GM23338 (cell line): ENCODE measurements at regions not wholly inside any gene's neighbourhood (a gene's known extent, or its start where the extent isn't known, plus 50 kb on each side); places are given as distances from the start of the nearest gene placed in this dataset.

Experiments used
- ATAC-seq: fragments of 200-7000 bp; cut with Tn5 transposase; 3 replicates; pipeline ENCODE4 v1.9.1; 2020
- DNase-seq: peaks from one replicate; pipeline ENCODE4 v3.0.0-alpha.2; 2015; ENCODE audit warnings: low spot score
- H2AFZ ChIP-seq: fragments of 200-600 bp; sonication (generic); 2 replicates; pipeline ENCODE4 v1.8.0; 2016; ENCODE audit warnings: antibody characterized with exemption, mild to moderate bottlenecking, moderate library complexity
- H3F3A ChIP-seq: fragments of 200-600 bp; sonication (generic); replicated peaks from 2 replicates; pipeline ENCODE4 v1.8.0; 2017; ENCODE audit warnings: antibody characterized with exemption, mixed run types, low read depth
- H3K27ac ChIP-seq: fragments of 200-600 bp; sonication (generic); 2 replicates; pipeline ENCODE4 v1.6.1; 2016; ENCODE audit warnings: low read depth
- H3K27me3 ChIP-seq: fragments of 200-600 bp; sonication (generic); 2 replicates; pipeline ENCODE4 v1.8.0; 2016; ENCODE audit warnings: mild to moderate bottlenecking, mixed run types, moderate library complexity; ENCODE audit not compliant: insufficient read depth
- H3K36me3 ChIP-seq: fragments of 200-600 bp; sonication (generic); 2 replicates; pipeline ENCODE4 v1.8.0; 2016; ENCODE audit warnings: mild to moderate bottlenecking; ENCODE audit not compliant: insufficient read depth
- H3K4me1 ChIP-seq: fragments of 200-600 bp; sonication (generic); 2 replicates; pipeline ENCODE4 v1.8.0; 2016; ENCODE audit warnings: mild to moderate bottlenecking, moderate library complexity; ENCODE audit not compliant: insufficient read depth
- H3K4me2 ChIP-seq: fragments of 200-600 bp; sonication (generic); 2 replicates; pipeline ENCODE4 v1.7.1; 2017; ENCODE audit warnings: mixed run types
- H3K4me3 ChIP-seq: fragments of 200-600 bp; sonication (generic); 2 replicates; pipeline ENCODE4 v1.6.1; 2016; ENCODE audit warnings: mixed run types
- H3K79me2 ChIP-seq: fragments of 200-600 bp; sonication (generic); replicated peaks from 2 replicates; pipeline ENCODE4 v1.8.0; 2017; ENCODE audit warnings: mild to moderate bottlenecking; ENCODE audit not compliant: insufficient read depth
- H3K9me2 ChIP-seq: fragments of 200-600 bp; sonication (generic); 2 replicates; pipeline ENCODE4 v1.8.0; 2017; ENCODE audit not compliant: insufficient read depth
- H4K20me1 ChIP-seq: fragments of 200-600 bp; sonication (generic); replicated peaks from 2 replicates; pipeline ENCODE4 v1.8.0; 2017; ENCODE audit warnings: mild to moderate bottlenecking; ENCODE audit not compliant: insufficient read depth
- H3K27ac Mint-ChIP-seq: 2 replicates; pipeline ENCODE4 v1.8.0; 2020; ENCODE audit warnings: inconsistent platforms, mild to moderate bottlenecking, moderate library complexity, mixed read lengths
- H3K27me3 Mint-ChIP-seq: 3 replicates; pipeline ENCODE4 v1.8.0; 2022; ENCODE audit warnings: low read depth, mild to moderate bottlenecking, moderate library complexity, mixed read lengths, inconsistent platforms; ENCODE audit not compliant: insufficient read depth, poor library complexity
- H3K36me3 Mint-ChIP-seq: 3 replicates; pipeline ENCODE4 v1.8.0; 2021; ENCODE audit warnings: low read depth, mild to moderate bottlenecking, inconsistent platforms, moderate library complexity, mixed read lengths
- H3K4me1 Mint-ChIP-seq: 3 replicates; pipeline ENCODE4 v1.8.0; 2020; ENCODE audit warnings: mild to moderate bottlenecking, inconsistent platforms, mixed read lengths
- H3K4me3 Mint-ChIP-seq: 3 replicates; pipeline ENCODE4 v1.8.0; 2021; ENCODE audit warnings: moderate library complexity, mild to moderate bottlenecking, inconsistent platforms, mixed read lengths
- H3K9me3 Mint-ChIP-seq: 3 replicates; pipeline ENCODE4 v1.8.0; 2020; ENCODE audit warnings: moderate library complexity, mild to moderate bottlenecking, inconsistent platforms, mixed read lengths
- CREB1 ChIP-seq: fragments of 250-450 bp; sonication (Bioruptor Pico); IDR thresholded peaks from 2 replicates; pipeline ENCODE4 v1.5.0; 2020; ENCODE audit warnings: low read depth, mild to moderate bottlenecking, moderate library complexity
- EZH2 ChIP-seq: fragments of 200-600 bp; sonication (generic); IDR thresholded peaks from one replicate; pipeline ENCODE4 v1.8.0; 2017; ENCODE audit warnings: antibody characterized with exemption, mild to moderate bottlenecking, low read depth; ENCODE audit not compliant: unreplicated experiment
- EZH2phosphoT487 ChIP-seq: fragments of 200-600 bp; sonication (generic); IDR thresholded peaks from one replicate; pipeline ENCODE4 v1.8.1; 2018; ENCODE audit warnings: antibody characterized with exemption; ENCODE audit not compliant: unreplicated experiment
- JUNB ChIP-seq: IDR thresholded peaks from one replicate; pipeline ENCODE4 v1.6.1; 2016; ENCODE audit warnings: antibody characterized with exemption; ENCODE audit not compliant: unreplicated experiment
- REST ChIP-seq: IDR thresholded peaks from one replicate; pipeline ENCODE4 v1.6.1; 2018; ENCODE audit warnings: antibody characterized with exemption; ENCODE audit not compliant: unreplicated experiment
- STAT1 ChIP-seq: IDR thresholded peaks from one replicate; pipeline ENCODE4 v1.6.1; 2016; ENCODE audit warnings: antibody characterized with exemption; ENCODE audit not compliant: unreplicated experiment
- ZNF114 ChIP-seq: fragments of 250-450 bp; sonication (Bioruptor Pico); IDR thresholded peaks from 2 replicates; pipeline ENCODE4 v1.5.0; 2020; ENCODE audit warnings: mild to moderate bottlenecking, moderate library complexity
- ZNF331 ChIP-seq: fragments of 250-450 bp; sonication (Bioruptor Pico); IDR thresholded peaks from 2 replicates; pipeline ENCODE4 v1.5.0; 2020; ENCODE audit warnings: low read depth, mild to moderate bottlenecking, moderate library complexity
- TF ChIP-seq, protein P1 (sequence below): IDR thresholded peaks from 2 replicates; pipeline ENCODE4 v1.6.1; 2016; ENCODE audit warnings: antibody characterized with exemption
- TF ChIP-seq, protein P2 (sequence below): fragments of 250-450 bp; sonication (Bioruptor Pico); IDR thresholded peaks from 2 replicates; pipeline ENCODE4 v1.5.0; 2020; ENCODE audit warnings: mild to moderate bottlenecking, moderate library complexity

GRCh38 chr2:234858790-234859329, 93.0 kb upstream of the SH3BP4 start (continued):
- TF ChIP-seq REST = no peak
- TF ChIP-seq ZNF331 (CRISPR knock-in tag) = no peak
- no peak for TF ChIP-seq EZH2
- no peak for TF ChIP-seq ZNF114 (CRISPR knock-in tag)

DNA sequence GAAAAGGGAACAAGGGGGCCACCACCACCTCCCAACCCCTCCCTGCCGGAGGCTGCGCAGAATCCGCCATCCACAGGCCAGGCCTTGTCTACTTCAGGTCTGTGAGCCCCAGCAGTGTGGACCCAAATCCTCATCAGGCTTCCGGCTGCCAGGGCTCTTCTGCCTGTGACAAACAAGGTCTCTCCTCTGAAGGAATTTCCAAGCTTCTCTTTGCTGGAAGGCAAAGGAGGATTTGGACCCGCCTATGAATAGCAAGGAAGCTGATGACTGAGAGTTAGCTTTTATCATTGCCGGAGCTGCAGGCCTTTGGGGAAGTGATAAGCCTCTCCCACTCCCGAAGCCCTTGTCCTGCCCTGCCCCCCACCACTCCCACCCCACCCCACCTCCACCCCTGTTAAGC, 93.7 kb upstream of the SH3BP4 start:
- Mint-ChIP-seq H3K4me1 (peaks cover 7% of the 10 kb centered on the region), H3K27me3 (peaks cover 2% of the 10 kb centered on the region), H3K36me3 (no peaks in the 10 kb centered on the region), H3K4me3 (no peak overlapping the region), H3K9me3 (no peaks in the 10 kb centered on the region; the same call in 2 of the 3 replicates), H3K27ac (no peak overlapping the region)
- peaks cover 4% of the 10 kb centered on the region; the same call in 1 of the 2 replicates for H3K4me1 ChIP-seq
- ATAC-seq = no peak
- no peaks in the 10 kb centered on the region for H3K36me3 ChIP-seq
- H3F3A ChIP-seq = no peaks in the 10 kb centered on the region
- no peak overlapping the region for H3K27ac ChIP-seq
- no peaks in the 10 kb centered on the region for H3K79me2 ChIP-seq
- H4K20me1 ChIP-seq = no peaks in the 10 kb centered on the region
- no peak overlapping the region for H2AFZ ChIP-seq
- no peak overlapping the region for H3K4me2 ChIP-seq
- no peak for DNase-seq
- no peaks in the 10 kb centered on the region for H3K9me2 ChIP-seq
- no peak overlapping the region for H3K4me3 ChIP-seq
- H3K27me3 ChIP-seq = no peaks in the 10 kb centered on the region
- TF ChIP-seq ZNF331 (CRISPR knock-in tag) = no peak
- TF ChIP-seq STAT1 = no peak
- TF ChIP-seq, protein P1, sequence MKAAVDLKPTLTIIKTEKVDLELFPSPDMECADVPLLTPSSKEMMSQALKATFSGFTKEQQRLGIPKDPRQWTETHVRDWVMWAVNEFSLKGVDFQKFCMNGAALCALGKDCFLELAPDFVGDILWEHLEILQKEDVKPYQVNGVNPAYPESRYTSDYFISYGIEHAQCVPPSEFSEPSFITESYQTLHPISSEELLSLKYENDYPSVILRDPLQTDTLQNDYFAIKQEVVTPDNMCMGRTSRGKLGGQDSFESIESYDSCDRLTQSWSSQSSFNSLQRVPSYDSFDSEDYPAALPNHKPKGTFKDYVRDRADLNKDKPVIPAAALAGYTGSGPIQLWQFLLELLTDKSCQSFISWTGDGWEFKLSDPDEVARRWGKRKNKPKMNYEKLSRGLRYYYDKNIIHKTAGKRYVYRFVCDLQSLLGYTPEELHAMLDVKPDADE = no peak
- TF ChIP-seq EZH2phosphoT487 = no peak
- TF ChIP-seq JUNB = no peak
- no peak for TF ChIP-seq REST
- no peak for TF ChIP-seq ZNF114 (CRISPR knock-in tag)
- TF ChIP-seq, protein P2, sequence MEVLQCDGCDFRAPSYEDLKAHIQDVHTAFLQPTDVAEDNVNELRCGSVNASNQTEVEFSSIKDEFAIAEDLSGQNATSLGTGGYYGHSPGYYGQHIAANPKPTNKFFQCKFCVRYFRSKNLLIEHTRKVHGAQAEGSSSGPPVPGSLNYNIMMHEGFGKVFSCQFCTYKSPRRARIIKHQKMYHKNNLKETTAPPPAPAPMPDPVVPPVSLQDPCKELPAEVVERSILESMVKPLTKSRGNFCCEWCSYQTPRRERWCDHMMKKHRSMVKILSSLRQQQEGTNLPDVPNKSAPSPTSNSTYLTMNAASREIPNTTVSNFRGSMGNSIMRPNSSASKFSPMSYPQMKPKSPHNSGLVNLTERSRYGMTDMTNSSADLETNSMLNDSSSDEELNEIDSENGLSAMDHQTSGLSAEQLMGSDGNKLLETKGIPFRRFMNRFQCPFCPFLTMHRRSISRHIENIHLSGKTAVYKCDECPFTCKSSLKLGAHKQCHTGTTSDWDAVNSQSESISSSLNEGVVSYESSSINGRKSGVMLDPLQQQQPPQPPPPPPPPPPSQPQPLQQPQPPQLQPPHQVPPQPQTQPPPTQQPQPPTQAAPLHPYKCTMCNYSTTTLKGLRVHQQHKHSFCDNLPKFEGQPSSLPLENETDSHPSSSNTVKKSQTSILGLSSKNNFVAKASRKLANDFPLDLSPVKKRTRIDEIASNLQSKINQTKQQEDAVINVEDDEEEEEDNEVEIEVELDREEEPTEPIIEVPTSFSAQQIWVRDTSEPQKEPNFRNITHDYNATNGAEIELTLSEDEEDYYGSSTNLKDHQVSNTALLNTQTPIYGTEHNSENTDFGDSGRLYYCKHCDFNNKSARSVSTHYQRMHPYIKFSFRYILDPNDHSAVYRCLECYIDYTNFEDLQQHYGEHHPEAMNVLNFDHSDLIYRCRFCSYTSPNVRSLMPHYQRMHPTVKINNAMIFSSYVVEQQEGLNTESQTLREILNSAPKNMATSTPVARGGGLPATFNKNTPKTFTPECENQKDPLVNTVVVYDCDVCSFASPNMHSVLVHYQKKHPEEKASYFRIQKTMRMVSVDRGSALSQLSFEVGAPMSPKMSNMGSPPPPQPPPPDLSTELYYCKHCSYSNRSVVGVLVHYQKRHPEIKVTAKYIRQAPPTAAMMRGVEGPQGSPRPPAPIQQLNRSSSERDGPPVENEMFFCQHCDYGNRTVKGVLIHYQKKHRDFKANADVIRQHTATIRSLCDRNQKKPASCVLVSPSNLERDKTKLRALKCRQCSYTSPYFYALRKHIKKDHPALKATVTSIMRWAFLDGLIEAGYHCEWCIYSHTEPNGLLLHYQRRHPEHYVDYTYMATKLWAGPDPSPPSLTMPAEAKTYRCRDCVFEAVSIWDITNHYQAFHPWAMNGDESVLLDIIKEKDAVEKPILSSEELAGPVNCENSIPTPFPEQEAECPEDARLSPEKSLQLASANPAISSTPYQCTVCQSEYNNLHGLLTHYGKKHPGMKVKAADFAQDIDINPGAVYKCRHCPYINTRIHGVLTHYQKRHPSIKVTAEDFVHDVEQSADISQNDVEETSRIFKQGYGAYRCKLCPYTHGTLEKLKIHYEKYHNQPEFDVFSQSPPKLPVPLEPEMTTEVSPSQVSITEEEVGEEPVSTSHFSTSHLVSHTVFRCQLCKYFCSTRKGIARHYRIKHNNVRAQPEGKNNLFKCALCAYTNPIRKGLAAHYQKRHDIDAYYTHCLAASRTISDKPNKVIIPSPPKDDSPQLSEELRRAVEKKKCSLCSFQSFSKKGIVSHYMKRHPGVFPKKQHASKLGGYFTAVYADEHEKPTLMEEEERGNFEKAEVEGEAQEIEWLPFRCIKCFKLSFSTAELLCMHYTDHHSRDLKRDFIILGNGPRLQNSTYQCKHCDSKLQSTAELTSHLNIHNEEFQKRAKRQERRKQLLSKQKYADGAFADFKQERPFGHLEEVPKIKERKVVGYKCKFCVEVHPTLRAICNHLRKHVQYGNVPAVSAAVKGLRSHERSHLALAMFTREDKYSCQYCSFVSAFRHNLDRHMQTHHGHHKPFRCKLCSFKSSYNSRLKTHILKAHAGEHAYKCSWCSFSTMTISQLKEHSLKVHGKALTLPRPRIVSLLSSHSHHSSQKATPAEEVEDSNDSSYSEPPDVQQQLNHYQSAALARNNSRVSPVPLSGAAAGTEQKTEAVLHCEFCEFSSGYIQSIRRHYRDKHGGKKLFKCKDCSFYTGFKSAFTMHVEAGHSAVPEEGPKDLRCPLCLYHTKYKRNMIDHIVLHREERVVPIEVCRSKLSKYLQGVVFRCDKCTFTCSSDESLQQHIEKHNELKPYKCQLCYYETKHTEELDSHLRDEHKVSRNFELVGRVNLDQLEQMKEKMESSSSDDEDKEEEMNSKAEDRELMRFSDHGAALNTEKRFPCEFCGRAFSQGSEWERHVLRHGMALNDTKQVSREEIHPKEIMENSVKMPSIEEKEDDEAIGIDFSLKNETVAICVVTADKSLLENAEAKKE (CRISPR knock-in tag) = no peak
- no peak for TF ChIP-seq CREB1 (CRISPR knock-in tag)
